K562 (cell line): ENCODE measurements at regions not wholly inside any gene's neighbourhood (a gene's known extent, or its start where the extent isn't known, plus 50 kb on each side); places are given as distances from the start of the nearest gene placed in this dataset.

Source experiments
- ZNF407 ChIP-seq: fragments of 450-650 bp; IDR thresholded peaks from 2 replicates; pipeline ENCODE4 v1.6.1; 2016; ENCODE audit warnings: low read depth

- no peak for TF ChIP-seq ZNF407
Observed at GRCh38 chr13:109669234-109669612, 117.2 kb downstream of the IRS2 start (continued).
